Sigmoid colon (tissue), 6 donors: ENCODE measurements at regions not wholly inside any gene's neighbourhood (a gene's known extent, or its start where the extent isn't known, plus 50 kb on each side); places are given as distances from the start of the nearest gene placed in this dataset.
"Not testable (repeated sequence)": the region's sequence is repeated elsewhere in the genome, so short reads cannot be mapped to it uniquely, and the experiment has no call there.

Experiments used
- DNase-seq: peaks from one replicate; pipeline ENCODE4 v3.0.0-alpha.2; 2019
- H3K27ac ChIP-seq, 4 donors: fragments of 200-600 bp; sonication (generic); one replicate each; pipeline ENCODE4 v1.5.1; 2016 to 2019; ENCODE audit warnings: mild to moderate bottlenecking in 1 of 4
- H3K27me3 ChIP-seq, 3 donors: fragments of 200-600 bp; sonication (generic); one replicate each; pipeline ENCODE4 v1.5.1; 2019; ENCODE audit warnings: mild to moderate bottlenecking in 1 of 3
- H3K36me3 ChIP-seq, 4 donors: fragments of 200-600 bp; sonication (generic); one replicate each; pipeline ENCODE4 v1.5.1; 2016 to 2019
- H3K4me1 ChIP-seq, 4 donors: fragments of 200-600 bp; sonication (generic); one replicate each; pipeline ENCODE4 v1.5.1; 2017 to 2019
- H3K4me3 ChIP-seq, 4 donors: fragments of 200-600 bp; sonication (generic); one replicate each; pipeline ENCODE4 v1.5.1; 2017 to 2019; ENCODE audit warnings: mild to moderate bottlenecking in 2 of 4, moderate library complexity in 1 of 4
- H3K9me3 ChIP-seq, 4 donors: fragments of 200-600 bp in 3 of 4; sonication (generic) in 3 of 4; one replicate each; pipeline versions ENCODE4 v1.5.1 to v1.6.1; 2013 to 2019
- CTCF ChIP-seq, 4 experiments: fragments of 450-650 bp in 3 of 4; fragments of 200-600 bp in 1 of 4; IDR thresholded peaks; one replicate each; pipeline ENCODE4 v1.5.1; 2016 to 2019; ENCODE audit warnings: antibody characterized with exemption in 4 of 4, mild to moderate bottlenecking in 3 of 4, moderate library complexity in 2 of 4
- EP300 ChIP-seq, 4 donors: sonication (generic); formaldehyde crosslinking; IDR thresholded peaks; one replicate each; pipeline ENCODE4 v1.6.1; 2017; ENCODE audit warnings: antibody characterized with exemption in 4 of 4
- POLR2A ChIP-seq, 2 donors: fragments of 450-650 bp; IDR thresholded peaks; one replicate each; pipeline ENCODE4 v1.6.1; 2016; ENCODE audit warnings: antibody characterized with exemption in 2 of 2, mild to moderate bottlenecking in 2 of 2, moderate library complexity in 2 of 2
- POLR2AphosphoS5 ChIP-seq, 4 donors: sonication (generic); formaldehyde crosslinking; IDR thresholded peaks; one replicate each; pipeline ENCODE4 v1.6.1; 2017; ENCODE audit warnings: antibody characterized with exemption in 4 of 4
- WGBS, 2 donors: extraction: QIAGEN DNeasy Blood & Tissue Kit; methylation state at CpG; one replicate each; pipeline ENCODE4 v1.1.7; 2013; 5-methylcytosine and 5-hydroxymethylcytosine counted together
- intact Hi-C: fragments of 100-400 bp; cut with DNase I; formaldehyde crosslinking; loops from one replicate; pipeline ENCODE4 v1.15.1; 2023
- donor health status: healthy with polysubstance abuse.
- donor health status: healthy.

DNA sequence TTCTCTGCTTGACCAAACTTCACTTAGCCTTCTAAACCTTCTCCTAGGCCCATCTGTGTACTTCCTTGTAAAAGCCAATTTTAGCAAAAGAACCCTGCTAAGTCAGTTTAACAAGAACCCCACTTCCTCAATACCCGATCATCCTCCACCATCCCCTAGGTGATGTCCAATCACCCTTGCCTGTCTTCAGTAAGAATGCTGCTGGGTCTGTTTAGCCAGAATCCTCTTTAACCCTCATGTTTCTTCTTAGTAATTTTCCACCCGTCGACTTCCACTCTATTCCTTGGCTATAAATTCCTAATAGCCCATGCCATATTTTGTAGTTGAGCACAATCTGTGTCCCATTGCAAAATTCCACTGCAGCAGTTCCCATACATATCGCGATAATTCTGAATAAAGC is 780.0 kb upstream of the RAB6C start:
- TF ChIP-seq POLR2AphosphoS5 (IDR thresholded peaks at IDR 0.05) (no peak), POLR2A (IDR thresholded peaks at IDR 0.05) (no peak), CTCF (IDR thresholded peaks at IDR 0.05) (no peak), EP300 (IDR thresholded peaks at IDR 0.05) (no peak)
- Histone ChIP-seq H3K36me3 (no peaks in the 10 kb centered on the region), H3K4me3 (no peak overlapping the region), H3K9me3 (no peaks in the 10 kb centered on the region), H3K27me3 (no peaks in the 10 kb centered on the region), H3K27ac (no peak overlapping the region), H3K4me1 (no peaks in the 10 kb centered on the region)
- intact Hi-C loops = no loop called here
- DNase-seq = no peak
- 78 to 81% methylated on average over 5 of the region's 5 CpGs for WGBS, 2 donors

DNA sequence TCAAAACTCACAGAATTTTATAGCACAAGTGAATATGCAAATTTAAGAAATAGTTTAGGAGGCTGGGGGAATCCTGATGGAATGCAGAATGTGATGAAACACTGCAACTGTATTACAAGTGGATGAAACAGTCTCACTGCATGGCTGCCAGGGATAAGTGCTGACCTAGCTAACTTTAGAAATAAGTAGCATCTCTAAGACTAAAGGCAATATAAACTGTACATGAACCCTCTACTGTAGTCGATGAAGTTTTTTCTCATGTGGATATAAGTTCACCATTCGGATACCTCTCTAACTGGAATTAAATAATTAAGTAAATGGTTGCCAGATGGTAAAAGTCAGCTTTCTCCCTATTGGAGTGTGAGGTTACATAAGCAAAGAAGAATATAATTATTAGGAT is 777.8 kb upstream of the RAB6C start:
- intact Hi-C loops = no loop called here
- Histone ChIP-seq H3K4me1 (no peaks in the 10 kb centered on the region), H3K36me3 (no peaks in the 10 kb centered on the region), H3K27me3 (no peaks in the 10 kb centered on the region), H3K27ac (no peak overlapping the region), H3K9me3 (no peaks in the 10 kb centered on the region), H3K4me3 (no peak overlapping the region)
- no peak for DNase-seq
- WGBS, 2 donors = 70 to 72% methylated on average over 2 of the region's 2 CpGs
- TF ChIP-seq POLR2A (IDR thresholded peaks at IDR 0.05) (no peak), POLR2AphosphoS5 (IDR thresholded peaks at IDR 0.05) (no peak), EP300 (IDR thresholded peaks at IDR 0.05) (no peak), CTCF (IDR thresholded peaks at IDR 0.05) (no peak)

DNA sequence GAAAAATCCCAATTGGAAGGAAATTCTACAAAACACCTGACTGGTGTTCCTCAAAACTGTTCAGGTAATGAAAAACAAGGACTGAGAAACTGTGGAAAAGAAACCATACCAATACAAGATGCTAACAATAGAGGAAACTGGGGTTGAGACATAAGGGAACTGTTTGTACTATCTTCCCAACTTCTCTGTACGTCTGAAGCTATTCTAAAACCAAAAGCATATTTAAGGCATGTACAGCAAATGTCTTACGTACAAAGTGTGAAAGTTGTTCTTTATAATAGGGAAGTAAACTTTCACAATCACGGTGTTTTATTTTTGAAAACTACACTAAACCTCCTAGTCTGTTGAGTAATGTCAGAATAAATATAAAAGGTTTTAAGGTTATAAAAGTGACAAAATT is 776.1 kb upstream of the RAB6C start:
- intact Hi-C loops = no loop called here
- Histone ChIP-seq H3K36me3 (no peaks in the 10 kb centered on the region), H3K4me3 (no peak overlapping the region), H3K4me1 (no peaks in the 10 kb centered on the region), H3K27me3 (no peaks in the 10 kb centered on the region), H3K27ac (no peak overlapping the region), H3K9me3 (no peaks in the 10 kb centered on the region)
- TF ChIP-seq EP300 (IDR thresholded peaks at IDR 0.05) (peak in 2 of 4 donors; percentile 28 to 74), POLR2A (IDR thresholded peaks at IDR 0.05) (no peak)
- DNase-seq = no peak
- 36 to 54% methylated on average over 3 of the region's 3 CpGs for WGBS, 2 donors

GRCh38 chr2:129204581-129204980 is 774.9 kb upstream of the RAB6C start:
- DNase-seq, H3K4me3 ChIP-seq, intact Hi-C loops, H3K36me3 ChIP-seq, H3K27me3 ChIP-seq, H3K27ac ChIP-seq, H3K4me1 ChIP-seq, H3K9me3 ChIP-seq: not testable (repeated sequence)
- WGBS, 2 donors = 96 to 98% methylated on average over 2 of the region's 2 CpGs

DNA sequence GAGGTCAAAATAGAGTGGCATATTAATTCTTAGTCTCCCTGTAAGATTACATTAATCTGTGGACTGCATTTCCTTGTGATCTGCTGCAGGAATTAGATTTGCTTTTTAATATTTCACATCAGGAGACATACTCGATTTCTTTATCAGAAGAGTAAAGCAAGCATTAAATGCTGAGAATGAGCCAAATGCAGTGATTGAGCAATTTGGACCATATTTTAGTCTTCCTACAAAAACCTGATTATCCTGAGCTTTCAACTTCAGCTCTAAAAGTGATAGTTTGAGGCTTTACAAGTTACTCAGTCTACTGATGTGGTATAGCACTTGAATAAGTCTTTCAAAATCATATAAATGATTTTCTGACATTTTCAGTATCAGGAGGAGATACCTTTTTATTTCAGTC is 774.3 kb upstream of the RAB6C start:
- intact Hi-C loops = no loop called here
- TF ChIP-seq POLR2A (IDR thresholded peaks at IDR 0.05) (no peak), POLR2AphosphoS5 (IDR thresholded peaks at IDR 0.05) (no peak), CTCF (IDR thresholded peaks at IDR 0.05) (no peak), EP300 (IDR thresholded peaks at IDR 0.05) (no peak)
- Histone ChIP-seq H3K4me1 (no peaks in the 10 kb centered on the region), H3K4me3 (no peak overlapping the region), H3K27ac (no peak overlapping the region), H3K9me3 (no peaks in the 10 kb centered on the region), H3K36me3 (no peaks in the 10 kb centered on the region), H3K27me3 (no peaks in the 10 kb centered on the region)
- WGBS, 2 donors = 40 to 68% methylated on average over 1 of the region's 1 CpG
- no peak for DNase-seq

GRCh38 chr2:129205766-129206165 is 773.7 kb upstream of the RAB6C start:
- Histone ChIP-seq H3K4me1 (no peaks in the 10 kb centered on the region), H3K27me3 (no peaks in the 10 kb centered on the region), H3K36me3 (no peaks in the 10 kb centered on the region), H3K9me3 (no peaks in the 10 kb centered on the region), H3K27ac (no peak overlapping the region), H3K4me3 (no peak overlapping the region)
- no peak for DNase-seq
- no peak for TF ChIP-seq POLR2AphosphoS5 (IDR thresholded peaks at IDR 0.05)
- no peak for TF ChIP-seq CTCF (IDR thresholded peaks at IDR 0.05)
- 76 to 79% methylated on average over 5 of the region's 5 CpGs for WGBS, 2 donors
- intact Hi-C loops = no loop called here
